Stimulated activated CD4-positive, alpha-beta T cell treated with anti-CD3 and anti-CD28 coated beads, Interleukin-1b, Interleukin-23, amount 100 ng/mL, for 24 hours (primary cell): ENCODE measurements at regions not wholly inside any gene's neighbourhood (a gene's known extent, or its start where the extent isn't known, plus 50 kb on each side); places are given as distances from the start of the nearest gene placed in this dataset.
"Not testable (repeated sequence)": the region's sequence is repeated elsewhere in the genome, so short reads cannot be mapped to it uniquely, and the experiment has no call there.

Source experiments
- DNase-seq, 4 experiments: peaks; one replicate each; pipeline ENCODE4 v3.0.0-alpha.2; 2020; ENCODE audit warnings: low read depth in 4 of 4, low spot score in 1 of 4

DNA sequence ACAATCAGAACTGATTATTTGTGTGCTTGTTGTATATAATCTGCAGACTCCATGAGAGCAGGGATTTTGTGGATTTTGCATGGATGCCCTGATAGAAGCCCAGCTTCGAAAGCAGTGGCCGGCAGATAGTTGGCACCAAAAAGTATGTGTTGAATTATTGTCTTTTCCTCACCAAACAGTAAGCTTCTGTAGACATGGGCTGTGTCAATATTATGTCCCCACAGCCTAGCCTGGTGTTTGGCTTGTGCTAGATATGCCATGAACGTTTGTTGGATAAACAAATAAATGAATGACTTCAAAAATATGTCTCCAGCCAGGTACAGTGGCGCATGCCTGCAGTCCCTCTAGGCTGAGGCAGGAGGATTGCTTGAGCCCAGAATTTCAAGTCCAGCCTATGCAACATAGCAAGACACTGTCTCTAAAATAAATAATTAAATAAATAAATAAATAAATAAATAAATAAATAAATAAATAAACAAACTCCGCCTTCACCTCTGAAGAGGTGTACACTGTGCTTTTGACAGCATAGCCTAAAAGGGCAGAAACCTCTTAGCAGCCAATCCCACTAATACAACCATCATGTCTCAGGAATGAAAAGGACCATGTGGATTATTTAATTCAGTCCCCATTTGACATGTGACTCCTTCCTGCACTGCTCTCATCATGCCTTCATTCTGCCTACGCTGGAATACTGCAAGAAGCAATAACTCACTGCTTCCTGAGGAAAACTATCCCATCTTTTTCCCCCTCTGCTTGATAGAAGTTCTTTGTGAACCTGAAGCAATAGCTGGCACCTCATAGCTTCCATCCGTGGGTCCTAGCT lies 335.2 kb downstream of the FBXW7 start:
- DNase-seq = no peak

DNA sequence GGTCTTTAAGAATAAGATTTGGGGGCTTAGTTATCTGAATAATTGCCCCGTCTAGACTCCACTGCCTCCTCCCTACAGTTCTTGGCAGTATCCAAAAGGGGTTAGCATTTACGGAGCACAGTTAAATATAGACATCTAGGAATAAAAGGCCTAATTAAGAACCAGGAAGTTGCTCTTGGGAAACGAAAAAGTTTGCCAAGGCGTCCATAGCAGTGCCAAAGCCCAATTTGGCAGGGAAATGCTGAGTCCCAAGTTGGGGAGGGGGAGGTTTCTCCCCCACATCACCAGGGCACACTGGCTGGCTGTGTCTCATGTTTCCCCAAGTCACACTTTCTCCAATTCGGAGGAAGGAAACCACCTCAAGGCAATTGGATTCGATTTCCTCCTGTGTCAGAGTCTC lies 338.7 kb downstream of the FBXW7 start:
- DNase-seq = no peak

GRCh38 chr4:152195888-152196287 lies 340.0 kb downstream of the FBXW7 start:
- no peak for DNase-seq

DNA sequence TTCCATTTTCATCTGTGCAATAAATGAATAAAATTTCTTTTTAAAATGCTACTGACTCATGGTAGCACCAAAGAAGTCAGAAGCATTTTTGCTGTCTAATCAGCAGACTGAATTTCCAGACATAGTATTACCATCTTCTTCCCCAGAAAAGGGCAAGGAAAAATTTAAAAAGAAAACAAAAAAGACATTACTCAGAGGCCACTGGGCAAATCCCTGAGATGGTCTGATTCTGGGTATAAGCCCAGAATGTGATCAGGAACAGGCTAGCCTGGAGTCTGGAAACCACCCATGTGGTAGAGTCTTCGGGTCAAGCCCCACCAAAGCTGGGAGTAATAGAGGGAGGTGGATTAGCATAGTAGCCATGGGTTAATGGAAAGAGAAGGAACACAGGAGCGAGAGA lies 342.8 kb downstream of the FBXW7 start:
- no peak for DNase-seq

GRCh38 chr4:152190907-152191306 lies 345.0 kb downstream of the FBXW7 start:
- DNase-seq = no peak

- no peak for DNase-seq
Observed at GRCh38 chr4:152189451-152190179, 346.3 kb downstream of the FBXW7 start.

GRCh38 chr4:152188801-152189200 lies 347.1 kb downstream of the FBXW7 start:
- DNase-seq = no peak

DNA sequence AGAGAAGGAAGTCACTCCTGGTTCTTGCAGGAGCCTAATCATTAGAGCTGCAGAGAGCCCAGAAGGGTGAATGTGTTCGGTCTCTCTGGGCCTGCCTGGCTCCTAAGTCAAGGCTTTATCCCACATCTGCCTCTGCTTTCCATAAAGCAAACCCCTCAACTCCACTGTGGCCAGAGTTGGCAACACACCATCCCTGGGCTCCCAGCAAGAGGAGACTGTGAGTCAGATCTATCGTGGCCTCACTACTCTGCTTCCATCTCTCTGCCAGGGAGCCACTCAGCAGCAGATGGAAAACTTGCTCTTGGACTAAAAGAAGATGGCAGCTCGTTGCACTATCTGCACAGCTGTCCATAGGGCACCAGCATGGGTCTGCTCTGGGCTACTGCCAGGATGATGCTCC lies 348.2 kb downstream of the FBXW7 start:
- no peak for DNase-seq

DNA sequence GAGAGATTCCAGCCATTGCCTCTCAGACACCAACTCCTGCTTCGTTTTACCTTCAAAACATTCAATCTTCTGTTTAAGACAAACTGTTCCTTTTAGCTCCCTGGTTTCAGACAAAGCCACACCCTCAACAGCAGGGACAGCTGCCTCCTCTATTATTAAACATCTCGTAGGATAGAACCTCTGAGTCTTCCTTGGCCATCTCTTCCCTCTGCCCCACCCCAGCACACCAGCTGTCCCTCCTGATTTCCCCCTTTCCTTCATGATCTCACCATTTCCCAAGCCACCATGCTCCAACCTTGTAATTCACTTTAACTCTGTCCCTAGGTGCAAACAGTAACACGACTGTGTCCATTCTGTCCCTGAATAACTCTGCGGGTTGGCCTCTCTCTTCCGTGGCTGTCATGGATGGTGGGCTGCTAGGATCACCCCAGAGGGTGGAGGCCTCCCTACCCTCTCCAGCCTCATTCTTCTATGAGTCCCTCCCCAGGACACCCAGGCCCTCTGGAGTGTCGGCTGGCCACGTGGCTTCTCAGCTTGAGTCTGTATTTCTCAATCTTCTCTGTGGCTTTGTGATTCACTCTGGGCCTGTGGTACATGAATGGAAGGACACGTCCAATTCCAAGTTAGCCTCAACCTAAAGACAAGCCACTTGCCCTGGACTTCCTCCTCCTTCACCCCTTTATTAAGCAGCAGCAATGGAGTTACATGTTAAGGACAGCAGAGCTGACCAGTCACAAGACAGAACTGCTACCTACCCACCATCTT lies 349.9 kb downstream of the FBXW7 start:
- DNase-seq = no peak

DNA sequence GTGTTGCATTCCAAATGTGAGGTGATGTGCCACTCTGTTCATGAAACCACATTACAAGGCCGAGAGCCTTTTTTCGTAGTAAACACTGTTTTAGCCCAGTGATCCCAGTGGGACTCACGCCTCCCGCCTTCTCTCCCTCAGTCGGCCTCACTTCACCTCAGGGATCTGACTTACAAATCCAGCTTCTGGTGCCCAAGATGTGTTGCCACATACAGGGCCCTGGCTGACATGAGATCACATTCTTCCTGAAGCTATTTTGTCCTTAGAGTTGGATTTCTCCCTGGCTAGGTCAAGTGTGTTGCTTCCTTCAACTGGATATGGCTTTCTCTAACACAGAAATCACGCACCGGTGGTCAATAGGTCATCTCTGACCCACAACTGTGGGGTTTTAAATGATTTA lies 354.7 kb downstream of the FBXW7 start:
- no peak for DNase-seq

DNA sequence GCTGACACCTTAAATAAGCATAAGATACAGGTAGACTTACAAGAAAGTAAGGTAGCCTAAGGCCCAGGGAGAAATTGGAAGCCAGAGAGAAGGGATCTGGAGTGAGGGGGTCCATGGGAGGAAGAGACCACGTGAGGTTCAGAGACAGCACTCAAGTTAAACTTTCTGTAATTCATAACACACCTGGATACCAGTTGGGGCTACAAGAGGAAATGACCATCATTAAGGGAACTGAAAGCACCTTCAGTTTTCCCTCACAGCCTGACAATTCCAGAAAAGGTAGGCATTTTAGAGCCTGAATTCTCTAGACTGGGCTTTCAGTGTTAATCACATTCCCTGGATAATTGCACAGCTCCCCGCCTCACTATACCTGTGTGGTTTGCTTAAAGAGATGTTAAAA lies 355.5 kb downstream of the FBXW7 start:
- no peak for DNase-seq

DNA sequence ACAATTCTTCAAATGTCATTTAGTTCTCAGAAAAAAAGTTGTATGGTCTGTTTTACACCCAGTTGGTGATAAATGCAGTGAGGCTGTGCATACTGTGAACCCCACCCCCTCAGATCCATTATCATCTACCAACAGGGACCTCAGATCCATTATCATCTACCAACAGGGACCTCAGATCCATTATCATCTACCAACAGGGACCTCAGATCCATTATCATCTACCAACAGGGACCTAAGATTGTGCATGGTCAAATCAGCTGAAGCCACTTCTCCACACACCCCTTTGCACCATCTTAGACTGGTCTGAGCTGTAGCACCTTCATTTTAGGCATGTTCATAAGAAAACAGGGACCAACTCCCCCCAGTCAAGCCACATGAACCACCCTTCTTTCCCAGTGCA lies 358.4 kb downstream of the FBXW7 start:
- DNase-seq = not testable (repeated sequence)

GRCh38 chr4:152176627-152177214 lies 359.2 kb downstream of the FBXW7 start:
- no peak for DNase-seq

GRCh38 chr4:152175586-152175985 lies 360.3 kb downstream of the FBXW7 start:
- no peak for DNase-seq

GRCh38 chr4:152172146-152172545 lies 363.7 kb downstream of the FBXW7 start:
- DNase-seq = no peak

DNA sequence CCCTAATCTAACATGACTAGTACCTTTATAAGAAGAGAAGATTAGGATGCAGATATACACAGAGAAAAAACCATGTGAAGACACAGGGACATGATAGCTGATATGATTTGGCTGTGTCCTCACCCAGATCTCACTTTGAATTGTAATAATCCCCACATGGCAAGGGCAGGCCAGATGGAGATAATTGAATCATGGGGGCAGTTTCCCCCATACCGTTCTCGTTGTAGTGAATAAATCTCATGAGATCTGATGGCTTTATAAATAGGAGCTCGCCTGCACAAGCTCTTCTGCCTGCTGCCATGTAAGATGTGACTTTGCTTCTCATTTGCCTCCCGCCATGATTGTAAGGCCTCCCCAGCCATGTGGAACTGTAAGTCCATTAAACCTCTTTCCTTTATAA lies 364.3 kb downstream of the FBXW7 start:
- no peak for DNase-seq

DNA sequence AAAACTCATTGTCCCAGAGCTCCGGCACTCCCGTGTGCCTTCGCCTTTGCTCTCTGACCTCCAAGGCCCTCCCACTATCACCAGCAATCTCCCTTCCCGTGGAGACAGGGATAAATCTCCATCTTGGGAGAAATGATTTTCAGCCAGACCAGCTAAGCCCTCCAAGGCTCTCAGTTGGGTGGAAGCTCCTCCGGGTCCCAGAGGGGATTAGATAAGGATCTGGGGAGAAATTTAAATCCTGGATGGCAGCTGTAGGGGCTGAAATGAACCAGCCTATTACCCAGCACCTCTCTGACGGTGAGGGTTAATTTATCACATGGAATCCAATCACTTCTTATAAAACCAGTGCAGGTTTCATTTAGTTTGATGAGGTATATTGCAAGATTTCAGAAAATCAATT lies 366.2 kb downstream of the FBXW7 start:
- DNase-seq = no peak

GRCh38 chr4:152168987-152169616 lies 366.8 kb downstream of the FBXW7 start:
- no peak for DNase-seq

- DNase-seq = no peak
Observed at GRCh38 chr4:152166567-152166966, 369.3 kb downstream of the FBXW7 start.

DNA sequence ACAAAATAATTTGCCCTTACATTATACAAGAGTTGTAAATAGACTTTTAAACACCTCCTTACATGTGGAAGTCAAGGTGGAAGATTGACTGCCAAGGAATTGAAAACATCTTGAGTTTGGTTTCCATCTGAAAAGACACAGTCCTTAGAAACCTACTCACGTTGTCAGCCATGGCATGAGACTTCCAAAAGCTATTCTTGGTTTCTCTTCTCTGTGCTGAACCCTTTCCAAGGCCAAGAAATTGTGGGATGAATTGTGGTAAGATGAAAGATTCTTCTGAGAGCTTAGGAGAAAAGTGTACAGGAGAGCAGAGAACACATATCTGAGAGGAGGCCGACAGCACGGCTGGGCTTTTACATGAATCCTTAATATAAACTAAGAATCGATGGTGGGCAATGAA lies 370.0 kb downstream of the FBXW7 start:
- DNase-seq = no peak

DNA sequence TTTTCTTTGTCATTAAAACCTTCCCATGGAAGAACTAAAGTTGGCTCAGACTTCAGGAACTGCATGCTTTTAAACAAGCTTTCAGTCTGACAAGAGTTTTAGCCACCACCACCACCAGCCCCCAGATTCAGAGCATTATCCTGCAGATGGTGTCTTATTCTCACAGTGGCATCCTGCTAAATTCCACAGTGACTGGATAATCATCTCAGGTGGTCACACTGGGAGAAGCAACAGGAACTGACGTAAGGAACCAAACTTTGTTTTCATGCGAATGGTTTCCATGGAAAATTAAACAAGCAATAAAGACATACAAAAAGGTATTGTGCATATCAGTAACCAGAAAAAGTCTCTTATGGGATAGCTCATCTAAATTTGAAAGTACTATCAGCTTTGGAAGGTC lies 370.7 kb downstream of the FBXW7 start:
- DNase-seq = no peak
